ENCODE measurements at regions not wholly inside any gene's neighbourhood (a gene's known extent, or its start where the extent isn't known, plus 50 kb on each side); places are given as distances from the start of the nearest gene placed in this dataset.

DNA sequence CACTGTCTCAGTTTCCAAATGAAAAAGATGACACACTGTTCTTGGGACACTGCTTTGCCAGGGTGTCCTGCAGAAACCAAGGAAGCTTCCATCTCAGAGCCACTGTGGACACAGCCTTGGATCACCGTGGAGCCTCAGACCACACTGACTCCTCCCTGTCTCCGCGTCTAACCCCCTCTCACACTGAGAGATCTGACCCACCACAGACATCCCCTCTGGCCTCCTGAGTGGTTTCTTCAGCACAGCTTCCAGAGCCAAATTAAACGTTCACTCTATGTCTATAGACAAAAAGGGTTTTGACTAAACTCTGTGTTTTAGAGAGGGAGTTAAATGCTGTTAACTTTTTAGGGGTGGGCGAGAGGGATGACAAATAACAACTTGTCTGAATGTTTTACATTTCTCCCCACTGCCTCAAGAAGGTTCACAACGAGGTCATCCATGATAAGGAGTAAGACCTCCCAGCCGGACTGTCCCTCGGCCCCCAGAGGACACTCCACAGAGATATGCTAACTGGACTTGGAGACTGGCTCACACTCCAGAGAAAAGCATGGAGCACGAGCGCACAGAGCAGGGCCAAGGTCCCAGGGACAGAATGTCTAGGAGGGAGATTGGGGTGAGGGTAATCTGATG is 113.4 kb upstream of the PKDCC start:
- H3K27ac ChIP-seq (ENCODE audit: low read length): peak overlapping the region; percentile 10
- peaks cover 15% of the 10 kb centered on the region for H3K4me1 ChIP-seq (ENCODE audit: control insufficient read depth, insufficient read depth, low read length)
- peaks cover 3% of the 10 kb centered on the region for H3K9me3 ChIP-seq (ENCODE audit: control insufficient read depth, low read depth, low read length)
- no peak overlapping the region for H3K4me3 ChIP-seq (ENCODE audit: low read length)
- H3K27me3 ChIP-seq (ENCODE audit: control insufficient read depth, insufficient read depth, low read length): no peaks in the 10 kb centered on the region
- DNase-seq: peak; percentile 56 to 69
- WGBS (ENCODE audit: insufficient coverage, low lambda C conversion rate): 67% methylated on average over 1 of the region's 10 CpGs
- H3K36me3 ChIP-seq (ENCODE audit: control insufficient read depth, insufficient read depth, low read length): no peaks in the 10 kb centered on the region

- Histone ChIP-seq H3K4me3 (ENCODE audit: low read length) (no peak overlapping the region), H3K9me3 (ENCODE audit: control insufficient read depth, low read depth, low read length) (peaks cover 3% of the 10 kb centered on the region), H3K27ac (ENCODE audit: low read length) (no peak overlapping the region), H3K36me3 (ENCODE audit: control insufficient read depth, insufficient read depth, low read length) (no peaks in the 10 kb centered on the region), H3K4me1 (ENCODE audit: control insufficient read depth, insufficient read depth, low read length) (peaks cover 21% of the 10 kb centered on the region), H3K27me3 (ENCODE audit: control insufficient read depth, insufficient read depth, low read length) (no peaks in the 10 kb centered on the region)
- no peak for DNase-seq
- 63% methylated on average over 1 of the region's 2 CpGs for WGBS (ENCODE audit: insufficient coverage, low lambda C conversion rate)
Measured at GRCh38 chr2:41935002-41935401, 112.8 kb upstream of the PKDCC start.

DNA sequence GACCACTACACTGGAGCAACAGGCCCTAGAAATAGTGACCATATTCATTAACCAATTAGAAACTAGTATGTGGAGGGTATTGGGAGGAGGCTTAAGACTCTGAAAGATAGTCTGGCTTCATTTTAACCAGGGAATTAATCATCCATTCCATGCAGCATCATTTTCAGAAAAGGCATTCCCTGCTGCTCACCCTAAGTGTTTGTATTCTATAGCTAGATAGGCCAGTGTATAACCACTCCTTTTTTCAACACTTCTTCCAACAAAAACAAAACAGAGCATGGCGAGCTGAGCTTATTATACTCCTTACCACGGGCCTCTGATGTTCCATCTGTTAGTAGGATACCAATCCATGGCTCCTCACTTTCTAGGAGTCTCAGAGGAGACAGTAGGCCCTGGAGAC is 112.0 kb upstream of the PKDCC start:
- no peak overlapping the region for H3K4me3 ChIP-seq (ENCODE audit: low read length)
- peaks cover 3% of the 10 kb centered on the region for H3K9me3 ChIP-seq (ENCODE audit: control insufficient read depth, low read depth, low read length)
- no peaks in the 10 kb centered on the region for H3K36me3 ChIP-seq (ENCODE audit: control insufficient read depth, insufficient read depth, low read length)
- H3K27me3 ChIP-seq (ENCODE audit: control insufficient read depth, insufficient read depth, low read length): no peaks in the 10 kb centered on the region
- no CpG with 5 or more reads among the region's 2 CpGs for WGBS (ENCODE audit: insufficient coverage, low lambda C conversion rate)
- no peak overlapping the region for H3K27ac ChIP-seq (ENCODE audit: low read length)
- H3K4me1 ChIP-seq (ENCODE audit: control insufficient read depth, insufficient read depth, low read length): peaks cover 25% of the 10 kb centered on the region
- DNase-seq: no peak

- 86% methylated on average over 1 of the region's 7 CpGs for WGBS (ENCODE audit: insufficient coverage, low lambda C conversion rate)
- Histone ChIP-seq H3K27me3 (ENCODE audit: control insufficient read depth, insufficient read depth, low read length) (no peaks in the 10 kb centered on the region), H3K4me1 (ENCODE audit: control insufficient read depth, insufficient read depth, low read length) (peaks cover 25% of the 10 kb centered on the region), H3K27ac (ENCODE audit: low read length) (peak overlapping the region; percentile 5), H3K36me3 (ENCODE audit: control insufficient read depth, insufficient read depth, low read length) (no peaks in the 10 kb centered on the region), H3K9me3 (ENCODE audit: control insufficient read depth, low read depth, low read length) (peaks cover 3% of the 10 kb centered on the region), H3K4me3 (ENCODE audit: low read length) (no peak overlapping the region)
- DNase-seq: no peak
Measured at GRCh38 chr2:41936771-41937463, 110.9 kb upstream of the PKDCC start.

DNA sequence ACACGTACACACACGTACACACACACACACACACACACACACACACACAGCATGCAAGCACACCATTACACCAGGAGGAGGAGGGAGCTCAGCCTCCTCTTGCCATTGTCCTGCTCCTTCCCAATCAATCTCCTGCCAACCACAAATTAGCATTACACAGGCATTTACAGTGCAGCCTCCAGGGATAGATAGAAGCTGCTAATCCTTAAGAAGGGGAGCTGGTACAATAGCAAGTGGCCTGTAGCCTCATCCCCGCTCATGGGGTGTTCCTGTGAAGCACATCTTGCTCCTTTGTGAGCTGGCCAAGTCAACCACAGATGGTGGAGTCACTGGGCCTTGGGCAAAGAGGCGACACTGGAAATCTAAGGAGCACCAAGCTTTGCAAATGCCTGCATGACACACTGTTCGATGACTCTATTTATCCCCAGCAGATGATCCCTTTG is 110.3 kb upstream of the PKDCC start:
- Histone ChIP-seq H3K27me3 (ENCODE audit: control insufficient read depth, insufficient read depth, low read length) (no peaks in the 10 kb centered on the region), H3K27ac (ENCODE audit: low read length) (peak overlapping the region; percentile 5), H3K4me1 (ENCODE audit: control insufficient read depth, insufficient read depth, low read length) (peaks cover 25% of the 10 kb centered on the region), H3K9me3 (ENCODE audit: control insufficient read depth, low read depth, low read length) (peaks cover 3% of the 10 kb centered on the region), H3K4me3 (ENCODE audit: low read length) (no peak overlapping the region), H3K36me3 (ENCODE audit: control insufficient read depth, insufficient read depth, low read length) (no peaks in the 10 kb centered on the region)
- no peak for DNase-seq
- no CpG with 5 or more reads among the region's 5 CpGs for WGBS (ENCODE audit: insufficient coverage, low lambda C conversion rate)

DNA sequence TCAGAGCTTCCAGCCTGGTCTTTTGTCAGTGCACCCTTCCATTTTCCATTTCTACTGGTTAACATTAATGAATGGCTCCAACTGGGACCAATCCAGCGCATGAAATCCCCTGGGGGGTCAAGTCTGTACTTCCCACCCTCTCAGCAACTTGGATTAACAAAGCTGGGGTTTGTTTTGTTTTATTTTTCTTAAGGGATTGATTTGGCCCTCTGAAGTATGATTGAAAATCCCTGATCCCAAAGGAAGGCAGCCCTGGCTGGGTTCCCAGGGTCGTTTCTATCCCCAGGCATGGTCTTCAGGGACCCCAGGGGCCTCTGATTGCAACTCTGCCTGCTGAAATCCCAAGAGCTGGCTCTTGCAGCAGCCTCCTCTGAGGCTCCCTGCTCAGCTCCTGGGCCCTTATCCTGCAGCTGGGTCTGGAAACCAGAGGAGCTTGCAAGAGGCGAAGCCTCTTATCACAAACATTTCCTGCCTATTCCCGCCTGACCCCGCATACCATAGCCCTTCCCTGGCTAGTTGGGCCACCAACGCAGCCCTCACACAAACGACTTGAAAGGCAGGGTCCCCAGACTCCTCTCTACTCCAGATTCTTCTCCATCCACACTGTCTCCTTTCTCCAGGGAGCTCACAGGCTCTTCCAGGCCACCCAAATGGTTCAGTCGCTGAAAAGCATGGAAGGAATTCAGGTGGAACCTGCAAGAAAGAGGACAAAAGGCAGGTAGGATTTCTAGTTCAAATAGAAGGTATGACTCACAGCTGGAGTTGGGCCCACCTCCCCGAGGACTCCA is 109.7 kb upstream of the PKDCC start:
- peak in 1 of 2 donors; percentile 27 for DNase-seq
- Histone ChIP-seq H3K36me3 (ENCODE audit: control insufficient read depth, insufficient read depth, low read length) (no peaks in the 10 kb centered on the region), H3K4me1 (ENCODE audit: control insufficient read depth, insufficient read depth, low read length) (peaks cover 25% of the 10 kb centered on the region), H3K27ac (ENCODE audit: low read length) (peak overlapping the region; percentile 40), H3K4me3 (ENCODE audit: low read length) (no peak overlapping the region), H3K27me3 (ENCODE audit: control insufficient read depth, insufficient read depth, low read length) (no peaks in the 10 kb centered on the region), H3K9me3 (ENCODE audit: control insufficient read depth, low read depth, low read length) (peaks cover 3% of the 10 kb centered on the region)
- 20% methylated on average over 1 of the region's 9 CpGs for WGBS (ENCODE audit: insufficient coverage, low lambda C conversion rate)

DNA sequence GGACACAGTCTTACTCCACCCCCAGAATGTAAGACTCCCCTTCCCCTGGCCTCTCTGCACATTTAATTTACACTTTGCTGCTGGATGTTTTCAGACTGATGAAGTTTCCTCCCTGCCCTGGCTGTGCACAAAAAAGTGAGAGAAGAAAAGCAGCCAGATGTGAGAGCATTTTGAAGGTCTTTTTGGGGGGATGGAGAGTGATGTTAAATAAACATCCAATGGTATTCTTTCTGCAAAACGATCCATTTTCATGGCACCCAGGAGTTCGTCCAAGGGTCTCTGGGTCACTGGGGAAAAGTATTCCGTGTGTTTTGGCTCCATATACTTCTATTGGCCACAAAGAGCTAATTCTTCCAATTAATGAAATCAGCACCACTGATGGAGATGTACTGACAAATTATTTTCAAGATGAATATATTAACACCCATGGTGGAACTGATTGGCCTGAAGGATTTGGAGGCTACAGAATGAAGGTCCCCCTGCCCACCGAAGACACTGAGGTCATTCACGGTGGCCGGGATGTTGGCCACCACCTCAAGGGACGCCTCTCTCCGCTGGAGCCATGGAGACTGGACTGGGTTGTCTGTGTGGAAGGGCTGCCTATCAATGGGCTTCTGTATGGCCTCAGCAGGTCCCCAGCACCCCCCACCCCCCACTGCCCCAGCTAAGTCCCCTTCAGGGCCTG is 107.6 kb upstream of the PKDCC start:
- Histone ChIP-seq H3K27me3 (ENCODE audit: control insufficient read depth, insufficient read depth, low read length) (no peaks in the 10 kb centered on the region), H3K9me3 (ENCODE audit: control insufficient read depth, low read depth, low read length) (peaks cover 3% of the 10 kb centered on the region), H3K4me1 (ENCODE audit: control insufficient read depth, insufficient read depth, low read length) (peaks cover 25% of the 10 kb centered on the region), H3K36me3 (ENCODE audit: control insufficient read depth, insufficient read depth, low read length) (no peaks in the 10 kb centered on the region), H3K4me3 (ENCODE audit: low read length) (no peak overlapping the region), H3K27ac (ENCODE audit: low read length) (peak overlapping the region; percentile 49)
- no peak for DNase-seq
- no CpG with 5 or more reads among the region's 8 CpGs for WGBS (ENCODE audit: insufficient coverage, low lambda C conversion rate)

DNA sequence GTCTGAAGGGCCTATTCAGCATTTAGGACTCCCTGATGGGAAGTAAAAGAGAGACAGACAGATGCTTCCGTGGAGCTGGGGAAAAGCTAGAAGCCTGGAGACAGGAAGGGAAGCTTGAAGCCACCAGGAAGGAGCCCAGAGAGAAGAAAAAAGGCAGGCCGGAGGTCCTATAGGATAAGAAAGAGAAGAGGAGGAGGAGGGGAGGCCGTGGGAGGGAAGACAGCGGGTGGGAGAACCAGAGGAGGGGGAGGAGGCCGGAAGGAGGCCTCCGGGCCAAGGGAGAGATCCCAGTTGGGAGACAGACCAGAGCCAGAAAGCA is 107.1 kb upstream of the PKDCC start:
- peaks cover 3% of the 10 kb centered on the region for H3K9me3 ChIP-seq (ENCODE audit: control insufficient read depth, low read depth, low read length)
- peak overlapping the region; percentile 12 for H3K27ac ChIP-seq (ENCODE audit: low read length)
- no peaks in the 10 kb centered on the region for H3K36me3 ChIP-seq (ENCODE audit: control insufficient read depth, insufficient read depth, low read length)
- H3K4me1 ChIP-seq (ENCODE audit: control insufficient read depth, insufficient read depth, low read length): peaks cover 25% of the 10 kb centered on the region
- WGBS (ENCODE audit: insufficient coverage, low lambda C conversion rate): 58% methylated on average over 3 of the region's 6 CpGs
- no peaks in the 10 kb centered on the region for H3K27me3 ChIP-seq (ENCODE audit: control insufficient read depth, insufficient read depth, low read length)
- peak in 1 of 2 donors; percentile 40 for DNase-seq
- H3K4me3 ChIP-seq (ENCODE audit: low read length): no peak overlapping the region

DNA sequence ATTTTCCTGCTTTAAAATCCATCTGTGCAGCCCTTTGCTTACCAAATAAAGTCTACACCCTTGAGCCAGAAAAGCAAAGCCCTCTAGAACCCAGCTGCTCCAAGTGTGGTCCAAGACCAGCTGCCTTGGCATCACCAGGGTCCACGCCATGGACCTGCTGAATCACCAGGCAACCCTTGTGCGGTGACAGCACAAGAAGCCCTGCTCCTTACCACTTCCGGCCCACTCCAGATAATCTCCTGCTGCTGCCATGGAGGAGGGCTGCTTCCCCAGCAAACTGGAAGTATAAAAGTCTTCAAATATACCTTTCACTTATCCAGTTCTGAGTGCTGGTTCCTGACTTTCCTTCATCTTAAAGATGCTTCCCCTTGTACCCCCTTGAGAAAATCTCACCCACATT is 106.0 kb upstream of the PKDCC start:
- no peak for DNase-seq
- Histone ChIP-seq H3K27ac (ENCODE audit: low read length) (no peak overlapping the region), H3K9me3 (ENCODE audit: control insufficient read depth, low read depth, low read length) (peaks cover 3% of the 10 kb centered on the region), H3K27me3 (ENCODE audit: control insufficient read depth, insufficient read depth, low read length) (no peaks in the 10 kb centered on the region), H3K36me3 (ENCODE audit: control insufficient read depth, insufficient read depth, low read length) (no peaks in the 10 kb centered on the region), H3K4me1 (ENCODE audit: control insufficient read depth, insufficient read depth, low read length) (peaks cover 25% of the 10 kb centered on the region), H3K4me3 (ENCODE audit: low read length) (no peak overlapping the region)
- no CpG with 5 or more reads among the region's 3 CpGs for WGBS (ENCODE audit: insufficient coverage, low lambda C conversion rate)

DNA sequence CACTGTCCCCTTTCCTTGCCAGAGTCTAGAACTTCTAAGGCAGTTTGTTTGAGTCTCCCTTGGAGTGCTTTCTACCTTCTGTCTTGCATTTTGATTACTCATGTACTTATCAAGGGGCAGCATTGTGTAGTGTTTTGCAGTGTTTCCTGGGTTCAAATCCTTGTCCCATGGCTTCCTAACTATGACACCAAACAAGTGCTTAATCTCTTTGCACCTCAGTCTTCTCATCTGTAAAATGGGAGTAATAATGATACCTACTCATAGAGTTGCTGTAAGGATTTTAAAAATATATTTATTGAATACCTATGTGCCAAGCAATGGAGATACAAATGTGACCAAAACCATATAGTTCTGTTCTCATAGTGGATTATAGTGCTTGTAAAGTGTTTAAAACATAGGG is 105.5 kb upstream of the PKDCC start:
- no peaks in the 10 kb centered on the region for H3K36me3 ChIP-seq (ENCODE audit: control insufficient read depth, insufficient read depth, low read length)
- no peak overlapping the region for H3K4me3 ChIP-seq (ENCODE audit: low read length)
- no peaks in the 10 kb centered on the region for H3K27me3 ChIP-seq (ENCODE audit: control insufficient read depth, insufficient read depth, low read length)
- H3K27ac ChIP-seq (ENCODE audit: low read length): no peak overlapping the region
- peaks cover 3% of the 10 kb centered on the region for H3K9me3 ChIP-seq (ENCODE audit: control insufficient read depth, low read depth, low read length)
- DNase-seq: no peak
- peaks cover 24% of the 10 kb centered on the region for H3K4me1 ChIP-seq (ENCODE audit: control insufficient read depth, insufficient read depth, low read length)
